GM20000 (cell line): ENCODE measurements at regions not wholly inside any gene's neighbourhood (a gene's known extent, or its start where the extent isn't known, plus 50 kb on each side); places are given as distances from the start of the nearest gene placed in this dataset.

Source experiments
- DNase-seq: peaks from one replicate; pipeline ENCODE4 v3.0.0; 2012; ENCODE audit warnings: low spot score
- TF ChIP-seq, protein P1 (sequence below): IDR thresholded peaks from 2 replicates; pipeline ENCODE4 v1.5.1; 2012; ENCODE audit warnings: mild to moderate bottlenecking, control low read depth; ENCODE audit errors: extremely low read depth, missing control alignments

DNA sequence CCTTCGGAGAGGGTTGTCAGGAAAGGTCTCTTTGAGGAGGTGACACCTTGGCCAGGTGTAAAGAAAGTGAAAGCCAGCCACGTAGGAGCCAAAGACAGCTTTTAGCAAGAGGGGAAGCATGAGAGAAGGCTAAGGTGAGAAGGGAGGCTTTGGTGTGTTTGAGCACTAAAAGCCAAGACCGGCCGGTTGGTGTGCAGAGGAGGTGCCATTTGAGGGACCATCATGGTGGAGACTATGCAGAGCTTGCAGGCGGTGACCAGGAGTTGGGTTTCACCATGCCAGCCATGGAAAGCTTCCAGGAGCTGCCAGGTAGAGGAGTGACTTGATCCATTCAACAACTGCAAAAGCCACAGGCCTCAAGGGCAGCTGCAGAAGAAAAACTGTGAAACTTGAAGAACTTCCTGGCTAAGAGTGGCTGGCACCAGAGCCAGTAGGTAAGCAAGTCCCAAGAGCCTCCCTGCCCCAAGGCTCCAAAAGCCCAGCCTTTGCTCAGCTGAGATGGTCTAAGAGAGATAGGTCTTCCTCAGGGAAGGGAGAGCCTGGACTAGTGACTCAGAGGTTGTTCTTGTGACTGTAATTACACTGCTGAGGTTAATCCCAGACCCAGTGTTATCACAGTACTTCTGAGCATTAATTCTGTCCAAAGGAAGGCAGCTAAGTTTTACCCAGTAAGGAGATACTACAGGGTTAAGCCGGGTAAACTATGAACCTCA, 319.0 kb downstream of the BCL11A start:
- TF ChIP-seq, protein P1, sequence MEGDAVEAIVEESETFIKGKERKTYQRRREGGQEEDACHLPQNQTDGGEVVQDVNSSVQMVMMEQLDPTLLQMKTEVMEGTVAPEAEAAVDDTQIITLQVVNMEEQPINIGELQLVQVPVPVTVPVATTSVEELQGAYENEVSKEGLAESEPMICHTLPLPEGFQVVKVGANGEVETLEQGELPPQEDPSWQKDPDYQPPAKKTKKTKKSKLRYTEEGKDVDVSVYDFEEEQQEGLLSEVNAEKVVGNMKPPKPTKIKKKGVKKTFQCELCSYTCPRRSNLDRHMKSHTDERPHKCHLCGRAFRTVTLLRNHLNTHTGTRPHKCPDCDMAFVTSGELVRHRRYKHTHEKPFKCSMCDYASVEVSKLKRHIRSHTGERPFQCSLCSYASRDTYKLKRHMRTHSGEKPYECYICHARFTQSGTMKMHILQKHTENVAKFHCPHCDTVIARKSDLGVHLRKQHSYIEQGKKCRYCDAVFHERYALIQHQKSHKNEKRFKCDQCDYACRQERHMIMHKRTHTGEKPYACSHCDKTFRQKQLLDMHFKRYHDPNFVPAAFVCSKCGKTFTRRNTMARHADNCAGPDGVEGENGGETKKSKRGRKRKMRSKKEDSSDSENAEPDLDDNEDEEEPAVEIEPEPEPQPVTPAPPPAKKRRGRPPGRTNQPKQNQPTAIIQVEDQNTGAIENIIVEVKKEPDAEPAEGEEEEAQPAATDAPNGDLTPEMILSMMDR: no peak
- DNase-seq: no peak

DNA sequence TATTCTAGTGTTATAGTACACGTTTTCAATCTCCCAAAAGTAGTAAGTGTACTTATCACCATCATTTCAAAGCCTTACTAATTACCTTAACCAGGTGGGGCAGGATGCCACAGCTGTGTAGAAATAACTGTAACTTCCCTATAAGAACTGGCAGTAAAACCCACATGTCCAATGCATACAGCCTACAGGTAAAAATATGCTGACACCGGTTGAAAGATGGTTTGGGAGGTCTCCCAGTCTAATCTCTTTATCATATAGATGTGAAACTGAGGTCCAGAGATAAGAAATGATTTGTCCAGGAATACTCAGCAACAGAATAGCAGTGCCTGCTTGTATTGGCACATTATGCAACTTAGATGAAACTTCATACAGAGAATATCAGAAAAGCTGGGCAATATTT, 322.9 kb downstream of the BCL11A start:
- no peak for DNase-seq
- TF ChIP-seq, protein P1: no peak

DNA sequence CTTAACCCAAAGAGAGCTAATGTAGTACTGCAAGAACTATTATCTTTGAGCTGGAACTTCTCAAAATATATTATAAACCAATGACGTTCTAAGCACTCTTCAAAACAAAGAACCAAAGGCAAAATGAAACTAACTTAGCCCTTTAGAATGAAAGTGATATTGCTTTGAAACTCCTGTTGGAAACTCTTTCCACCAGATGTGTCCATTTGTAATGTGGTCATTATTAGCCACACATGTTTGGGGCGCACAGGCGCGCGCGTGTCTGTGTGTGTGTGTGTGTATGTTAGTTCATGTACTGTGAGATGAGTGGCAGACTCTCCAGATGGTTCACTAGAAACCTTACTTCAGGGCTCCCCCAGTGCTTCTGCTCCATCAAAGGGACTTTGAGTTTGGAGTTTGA, 323.4 kb downstream of the BCL11A start:
- TF ChIP-seq, protein P1: no peak
- no peak for DNase-seq

DNA sequence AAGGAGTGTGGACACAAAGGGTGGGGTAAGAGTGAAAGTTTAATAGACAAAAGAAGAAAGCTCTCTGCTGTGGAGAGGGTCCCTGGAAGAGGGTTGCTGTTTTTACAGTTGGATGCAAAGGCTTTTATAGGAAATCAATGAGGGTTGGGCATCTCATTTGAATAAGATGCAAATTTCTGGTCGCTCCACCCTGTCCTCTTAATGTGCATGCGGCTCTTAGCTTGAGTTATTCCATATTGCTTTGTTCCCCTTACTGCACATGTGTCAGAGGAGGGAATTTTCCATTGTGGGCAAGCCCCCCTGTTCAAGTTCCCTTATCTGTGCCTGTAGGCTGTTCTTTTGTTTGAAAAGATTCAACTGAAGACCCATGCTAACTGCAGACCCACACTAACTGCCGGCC, 326.5 kb downstream of the BCL11A start:
- DNase-seq: no peak
- TF ChIP-seq, protein P1: no peak

DNA sequence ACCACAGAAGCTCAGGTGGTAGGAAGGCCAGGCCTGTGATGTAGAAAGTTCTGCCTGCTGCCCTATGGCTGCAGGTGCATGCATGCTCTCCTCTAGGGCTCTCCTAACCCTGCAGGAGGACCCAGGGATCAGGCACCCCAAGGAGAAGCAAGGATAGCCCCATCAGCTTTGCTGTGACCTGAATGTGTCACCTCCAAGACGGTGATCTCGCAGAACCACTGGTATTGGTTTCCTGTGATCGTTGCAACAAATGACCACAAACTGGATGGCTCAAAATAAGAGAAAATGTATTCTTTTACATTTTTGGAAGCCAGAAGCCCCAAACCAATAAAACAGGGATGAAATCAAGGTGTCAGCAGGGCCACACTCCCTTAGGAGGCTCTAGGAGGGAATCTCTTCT, 327.3 kb downstream of the BCL11A start:
- TF ChIP-seq, protein P1: no peak
- no peak for DNase-seq

DNA sequence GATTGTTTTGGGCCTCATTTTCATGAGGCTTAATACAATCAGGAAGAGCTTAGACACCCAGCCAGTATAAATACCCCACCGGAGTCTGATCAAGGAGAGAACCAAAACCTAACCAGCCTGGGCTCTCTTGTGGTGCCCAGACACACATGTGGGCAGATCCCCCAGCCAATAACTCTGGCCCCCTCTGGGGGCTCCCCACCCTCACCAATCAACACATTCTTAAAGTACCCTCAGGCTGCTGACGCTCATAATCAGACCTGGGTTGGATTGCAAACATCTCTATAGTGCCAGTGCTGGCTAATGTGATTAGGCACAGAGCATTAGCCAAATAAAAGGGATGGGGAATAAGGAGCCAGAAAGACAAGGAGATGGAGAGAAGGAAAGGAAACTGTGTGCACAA, 329.6 kb downstream of the BCL11A start:
- TF ChIP-seq, protein P1: no peak
- DNase-seq: no peak

DNA sequence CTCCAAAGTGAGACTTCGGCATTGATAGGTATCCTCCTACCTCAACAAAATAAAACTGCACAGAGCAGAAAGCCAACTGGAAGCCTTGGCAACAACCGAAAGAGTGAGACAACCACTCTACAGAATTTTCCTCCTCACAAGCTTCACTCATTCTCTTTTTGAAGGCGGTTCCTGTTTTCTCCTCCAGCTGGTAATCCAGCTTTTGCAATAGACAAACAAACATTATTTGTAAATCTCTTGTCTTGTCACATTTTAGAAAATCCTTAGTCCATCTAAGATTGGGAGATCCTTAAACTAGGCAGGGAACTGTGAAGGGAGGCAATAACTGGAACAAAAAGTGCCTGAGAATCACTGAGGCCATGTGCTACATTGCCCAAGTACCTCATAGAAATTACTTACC, 332.4 kb downstream of the BCL11A start:
- DNase-seq: no peak
- TF ChIP-seq, protein P1: no peak
